HFF-Myc (cell line): ENCODE measurements at regions not wholly inside any gene's neighbourhood (a gene's known extent, or its start where the extent isn't known, plus 50 kb on each side); places are given as distances from the start of the nearest gene placed in this dataset.

Source experiments
- DNase-seq: peaks from one replicate; pipeline ENCODE4 v3.0.0-alpha.2; 2011; ENCODE audit warnings: low read depth; ENCODE audit errors: extremely low read depth
- H3K4me3 ChIP-seq: replicated peaks from 2 replicates; pipeline ENCODE4 v1.5.1; 2011; ENCODE audit warnings: low read depth, mild to moderate bottlenecking, control low read depth, low read length
- TF ChIP-seq, protein P1 (sequence below): IDR thresholded peaks from 2 replicates; pipeline ENCODE4 v1.5.1; 2012; ENCODE audit warnings: mild to moderate bottlenecking, low read depth, low read length, control low read depth; ENCODE audit errors: missing control alignments

DNA sequence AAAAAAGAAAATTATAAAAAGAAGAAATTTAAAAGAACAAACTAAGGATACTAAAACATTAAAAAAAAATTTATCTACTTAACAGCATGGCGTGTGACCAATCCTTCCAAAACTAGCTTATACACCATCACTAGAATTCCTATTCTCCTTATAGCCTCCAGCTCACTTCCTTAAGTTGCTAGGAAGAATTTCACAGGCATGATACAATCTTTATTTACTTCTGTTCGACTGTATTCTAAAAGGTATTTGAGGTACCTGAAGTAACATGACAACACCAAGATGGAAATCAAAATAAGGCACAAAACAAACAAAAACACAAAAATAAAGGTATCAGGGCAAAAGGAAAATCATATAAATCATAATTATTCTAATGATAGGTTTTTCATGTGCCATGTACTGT, 360.7 kb downstream of the FIGN start:
- H3K4me3 ChIP-seq, result no peak overlapping the region
- TF ChIP-seq, protein P1, sequence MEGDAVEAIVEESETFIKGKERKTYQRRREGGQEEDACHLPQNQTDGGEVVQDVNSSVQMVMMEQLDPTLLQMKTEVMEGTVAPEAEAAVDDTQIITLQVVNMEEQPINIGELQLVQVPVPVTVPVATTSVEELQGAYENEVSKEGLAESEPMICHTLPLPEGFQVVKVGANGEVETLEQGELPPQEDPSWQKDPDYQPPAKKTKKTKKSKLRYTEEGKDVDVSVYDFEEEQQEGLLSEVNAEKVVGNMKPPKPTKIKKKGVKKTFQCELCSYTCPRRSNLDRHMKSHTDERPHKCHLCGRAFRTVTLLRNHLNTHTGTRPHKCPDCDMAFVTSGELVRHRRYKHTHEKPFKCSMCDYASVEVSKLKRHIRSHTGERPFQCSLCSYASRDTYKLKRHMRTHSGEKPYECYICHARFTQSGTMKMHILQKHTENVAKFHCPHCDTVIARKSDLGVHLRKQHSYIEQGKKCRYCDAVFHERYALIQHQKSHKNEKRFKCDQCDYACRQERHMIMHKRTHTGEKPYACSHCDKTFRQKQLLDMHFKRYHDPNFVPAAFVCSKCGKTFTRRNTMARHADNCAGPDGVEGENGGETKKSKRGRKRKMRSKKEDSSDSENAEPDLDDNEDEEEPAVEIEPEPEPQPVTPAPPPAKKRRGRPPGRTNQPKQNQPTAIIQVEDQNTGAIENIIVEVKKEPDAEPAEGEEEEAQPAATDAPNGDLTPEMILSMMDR, result no peak
- DNase-seq, result no peak

DNA sequence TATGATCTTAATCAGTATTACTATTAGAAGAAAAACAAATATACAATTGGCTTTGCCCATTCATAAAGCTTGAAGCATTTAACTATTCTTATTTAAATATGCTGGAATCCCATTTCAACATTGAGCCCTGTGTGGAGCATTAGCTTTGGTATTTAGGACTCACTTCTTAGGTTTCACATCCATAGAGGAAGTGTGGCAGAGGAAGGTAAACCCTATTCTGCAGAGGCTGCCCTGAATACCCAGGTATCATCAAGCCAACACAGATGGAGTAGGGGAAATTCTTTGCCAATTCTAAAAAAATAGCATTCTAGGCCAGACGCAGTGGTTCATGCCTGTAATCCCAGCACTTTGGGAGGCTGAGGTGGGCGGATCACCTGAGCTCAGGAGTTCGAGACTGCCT, 361.5 kb downstream of the FIGN start:
- TF ChIP-seq, protein P1, result no peak
- no peak for DNase-seq
- no peak overlapping the region for H3K4me3 ChIP-seq

DNA sequence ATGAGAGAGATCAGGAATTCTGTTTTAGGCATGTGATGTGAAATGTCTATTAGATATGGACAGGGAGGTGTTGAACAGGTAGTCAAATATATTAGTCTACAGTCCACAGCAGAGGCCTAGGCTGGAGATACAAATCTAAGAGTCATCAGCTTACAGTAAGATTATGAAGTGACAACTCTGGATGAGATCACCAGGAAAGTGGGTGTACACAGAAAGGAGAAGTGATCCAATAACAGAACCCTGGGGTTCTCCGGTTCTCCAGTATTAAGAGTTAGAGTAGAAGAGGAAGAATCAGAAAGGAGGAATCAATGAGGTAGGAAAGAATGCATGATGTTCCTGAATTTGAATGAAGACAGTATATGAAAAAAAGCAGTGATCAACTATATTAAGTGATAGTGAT, 362.3 kb downstream of the FIGN start:
- H3K4me3 ChIP-seq, result no peak overlapping the region
- no peak for DNase-seq
- TF ChIP-seq, protein P1, result no peak

DNA sequence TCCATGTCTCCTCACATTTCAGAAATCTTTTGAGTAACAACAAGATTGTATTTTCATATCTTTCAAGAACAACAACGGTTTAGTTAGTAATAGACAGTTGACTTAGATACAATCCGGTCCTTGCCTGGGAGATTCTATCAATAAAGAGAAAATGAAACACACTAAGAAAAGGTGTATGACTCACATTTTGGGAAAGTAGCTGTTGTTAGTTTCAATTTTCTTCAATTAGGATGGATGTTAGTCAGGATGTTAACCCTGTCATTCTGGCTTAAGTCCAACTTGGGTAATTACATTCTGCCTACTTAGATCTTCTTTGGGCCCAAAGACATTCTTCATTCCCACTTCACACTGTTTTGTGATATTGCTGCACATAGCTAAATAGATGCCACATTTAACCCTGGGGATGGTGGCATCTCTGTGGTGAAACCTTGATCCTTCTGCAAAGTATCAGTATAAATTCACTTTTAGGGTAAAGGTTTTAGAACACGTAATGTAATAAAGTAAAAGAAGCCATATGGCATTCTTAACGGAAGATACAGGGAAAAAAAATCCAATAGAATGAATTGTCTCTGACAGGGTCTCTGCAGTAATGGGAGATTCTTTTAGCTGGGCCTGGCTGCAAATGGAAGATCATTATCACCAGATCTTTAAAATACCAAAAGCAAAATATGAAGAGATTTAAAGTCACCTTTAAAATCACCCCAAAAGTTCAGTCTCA, 365.5 kb downstream of the FIGN start:
- no peak for DNase-seq
- TF ChIP-seq, protein P1, result no peak
- H3K4me3 ChIP-seq, result no peak overlapping the region

DNA sequence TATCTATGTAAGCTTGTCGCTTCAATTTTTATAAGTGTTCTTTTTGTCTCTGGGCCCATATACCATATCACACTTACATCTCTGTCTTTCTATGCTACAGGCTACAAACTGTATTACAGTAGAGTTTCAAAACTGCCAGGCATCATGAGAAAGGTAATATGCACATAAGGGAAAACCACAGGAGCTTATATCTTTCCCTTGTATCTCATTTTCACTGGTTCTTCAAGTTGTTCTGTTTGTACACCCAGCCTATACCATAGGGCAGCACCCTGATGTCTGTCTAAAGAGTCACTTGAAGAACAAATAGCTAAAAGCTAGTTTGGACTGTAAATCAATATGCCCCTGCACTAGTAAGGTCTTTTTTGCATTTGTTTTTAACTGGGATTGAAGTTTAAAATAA, 366.7 kb downstream of the FIGN start:
- DNase-seq, result no peak
- TF ChIP-seq, protein P1, result no peak
- no peak overlapping the region for H3K4me3 ChIP-seq

DNA sequence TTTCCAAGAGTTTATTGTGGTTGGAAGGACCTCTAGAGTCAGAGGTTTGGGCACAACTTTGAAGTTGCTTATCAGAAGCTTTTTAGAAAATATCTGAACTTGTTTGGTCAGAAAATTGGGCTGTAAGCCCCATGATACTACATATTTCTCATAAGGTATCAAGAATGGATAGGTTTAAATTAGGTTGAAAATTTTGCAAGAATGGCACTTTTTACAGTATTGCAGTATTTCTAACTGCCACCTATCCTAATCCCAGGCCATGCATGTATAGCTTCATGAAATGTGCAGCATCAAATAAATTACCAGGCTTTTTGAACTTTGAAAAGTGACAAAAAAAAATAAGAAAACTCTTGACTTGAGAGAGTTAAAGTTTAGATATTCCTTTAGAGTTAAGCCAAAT, 367.2 kb downstream of the FIGN start:
- TF ChIP-seq, protein P1, result no peak
- no peak for DNase-seq
- no peak overlapping the region for H3K4me3 ChIP-seq
